ENCODE measurements at regions not wholly inside any gene's neighbourhood (a gene's known extent, or its start where the extent isn't known, plus 50 kb on each side); places are given as distances from the start of the nearest gene placed in this dataset.
"Not testable (repeated sequence)": the region's sequence is repeated elsewhere in the genome, so short reads cannot be mapped to it uniquely, and the experiment has no call there.

DNA sequence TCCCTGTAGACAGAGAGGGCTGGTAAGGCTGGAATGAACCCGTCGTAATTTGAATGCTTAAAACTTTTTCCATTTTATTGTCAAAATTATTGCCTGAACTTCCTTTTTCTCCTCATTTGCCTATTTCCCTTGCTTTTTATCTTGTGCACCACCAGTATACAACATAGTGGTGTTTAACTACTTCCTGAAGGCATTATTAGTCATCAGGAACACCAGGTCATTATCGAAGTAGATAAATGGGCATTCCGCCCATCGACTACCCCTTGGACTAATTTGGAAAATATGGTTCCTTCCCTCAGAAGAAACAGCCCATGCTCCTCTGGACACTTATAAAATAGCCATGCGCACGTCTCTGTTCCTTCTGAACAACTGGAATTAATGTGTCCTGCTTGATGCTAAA is 232.1 kb downstream of the TM9SF2 start:
- DNase-seq: no peak

GRCh38 chr13:99731747-99732146 is 230.5 kb downstream of the TM9SF2 start:
- DNase-seq: no peak

DNA sequence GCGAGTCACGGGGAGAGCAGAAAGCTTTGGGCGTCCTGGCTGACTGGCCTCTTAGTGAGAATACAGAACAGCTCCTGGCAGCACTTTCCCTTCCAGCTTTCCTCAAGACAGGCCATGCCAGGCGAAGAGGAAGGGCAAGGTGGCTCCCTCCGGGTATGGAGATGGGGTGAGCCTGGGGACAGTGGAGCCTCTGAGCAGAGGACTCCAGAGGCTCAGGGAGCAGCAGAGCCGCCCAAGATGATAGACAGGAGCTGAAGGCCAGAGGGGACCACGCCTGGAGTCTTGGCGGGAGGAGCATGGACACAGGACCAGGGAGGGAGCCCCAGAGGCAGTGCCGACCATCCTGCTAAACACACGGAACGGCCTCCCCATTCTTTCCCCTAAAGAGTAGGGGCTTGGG is 229.1 kb downstream of the TM9SF2 start:
- no peak for DNase-seq

GRCh38 chr13:99729745-99730144 is 228.5 kb downstream of the TM9SF2 start:
- DNase-seq: no peak

- not testable (repeated sequence) for DNase-seq
Observed at GRCh38 chr13:99727651-99728050, 226.4 kb downstream of the TM9SF2 start.

GRCh38 chr13:99726282-99726894 is 225.1 kb downstream of the TM9SF2 start:
- DNase-seq: no peak

- no peak for DNase-seq
Observed at GRCh38 chr13:99725644-99726043, 224.4 kb downstream of the TM9SF2 start.

- DNase-seq: no peak
Observed at GRCh38 chr13:99724633-99725517, 223.6 kb downstream of the TM9SF2 start.

GRCh38 chr13:99723878-99724277 is 222.6 kb downstream of the TM9SF2 start:
- DNase-seq: no peak

DNA sequence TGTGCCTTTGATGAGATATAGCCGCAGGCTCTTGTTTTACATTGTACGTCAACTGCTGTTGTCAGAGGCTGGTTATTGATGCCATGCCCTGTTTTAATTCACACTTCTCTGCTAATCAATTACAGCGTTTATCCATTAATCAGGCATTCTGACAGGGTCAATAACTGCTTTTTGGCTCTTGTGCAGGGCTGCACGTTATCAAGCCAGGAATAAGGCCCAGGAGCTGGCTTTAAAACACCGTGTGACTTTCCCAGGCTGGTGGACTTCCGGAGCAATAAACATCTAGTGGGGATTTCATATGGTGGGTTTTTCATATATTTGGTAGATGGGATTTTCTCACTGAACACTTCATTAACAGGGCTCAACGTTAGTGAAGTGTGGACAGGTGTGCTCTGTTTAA is 221.7 kb downstream of the TM9SF2 start:
- no peak for DNase-seq

- DNase-seq: no peak
Observed at GRCh38 chr13:99722338-99722818, 221.1 kb downstream of the TM9SF2 start.

DNA sequence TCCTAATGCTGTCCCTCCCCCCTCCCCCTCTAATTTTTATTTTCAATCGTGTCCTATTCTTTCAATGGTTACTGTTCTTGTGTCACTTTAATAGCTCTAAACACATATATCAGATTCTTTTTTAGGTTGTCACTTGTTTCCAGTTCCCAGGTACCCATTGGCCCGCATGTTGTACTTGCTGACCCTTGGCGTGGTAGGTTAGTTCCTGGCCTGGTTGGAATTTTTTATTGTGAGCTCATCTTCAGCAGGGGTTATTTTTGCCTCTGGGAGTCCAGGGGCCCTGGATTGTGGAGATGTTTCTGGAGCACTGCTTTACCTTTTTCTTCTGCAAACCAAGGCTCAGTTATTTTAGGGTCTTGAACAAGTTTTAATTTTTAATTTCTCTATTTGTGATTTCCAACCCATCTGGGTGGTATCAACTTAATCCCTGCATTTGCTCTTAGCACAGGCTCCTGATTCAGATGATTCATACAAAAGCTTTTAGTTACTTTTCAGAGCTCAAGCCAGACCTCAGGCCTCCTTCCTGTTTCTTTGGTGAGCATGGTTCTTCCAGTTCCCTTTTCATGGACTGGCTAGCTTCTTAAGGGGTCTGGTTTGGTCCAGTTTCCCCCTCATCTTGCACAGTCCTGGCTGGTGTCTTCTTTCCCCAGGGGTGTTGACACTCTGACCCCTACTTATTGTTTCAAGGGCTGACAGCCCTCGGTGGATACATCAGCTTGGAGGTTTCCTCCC is 220.5 kb downstream of the TM9SF2 start:
- no peak for DNase-seq

GRCh38 chr13:99717959-99718674 is 216.8 kb downstream of the TM9SF2 start:
- DNase-seq: no peak

- DNase-seq: no peak
Observed at GRCh38 chr13:99709134-99709533, 207.9 kb downstream of the TM9SF2 start.

GRCh38 chr13:99704390-99704789 is 203.1 kb downstream of the TM9SF2 start:
- no peak for DNase-seq

DNA sequence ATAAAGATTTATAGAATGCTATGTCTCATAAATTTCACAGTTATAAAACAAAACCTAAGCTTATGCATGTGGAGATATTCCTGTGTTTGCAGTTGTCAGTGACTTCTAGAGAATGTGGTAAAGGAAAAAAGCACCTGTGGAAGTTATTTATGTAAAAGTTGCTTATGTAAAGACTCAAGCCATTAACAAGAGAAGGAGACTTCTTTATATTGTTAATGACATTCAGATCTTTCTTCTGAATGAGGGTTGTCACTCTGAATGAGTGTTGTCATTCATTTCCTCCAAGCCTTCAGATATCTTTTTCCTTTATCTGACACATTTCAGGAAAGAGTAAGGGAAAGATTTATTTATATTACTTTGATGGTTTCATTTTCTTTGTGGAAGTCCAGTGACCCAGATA is 202.6 kb downstream of the TM9SF2 start:
- no peak for DNase-seq

DNA sequence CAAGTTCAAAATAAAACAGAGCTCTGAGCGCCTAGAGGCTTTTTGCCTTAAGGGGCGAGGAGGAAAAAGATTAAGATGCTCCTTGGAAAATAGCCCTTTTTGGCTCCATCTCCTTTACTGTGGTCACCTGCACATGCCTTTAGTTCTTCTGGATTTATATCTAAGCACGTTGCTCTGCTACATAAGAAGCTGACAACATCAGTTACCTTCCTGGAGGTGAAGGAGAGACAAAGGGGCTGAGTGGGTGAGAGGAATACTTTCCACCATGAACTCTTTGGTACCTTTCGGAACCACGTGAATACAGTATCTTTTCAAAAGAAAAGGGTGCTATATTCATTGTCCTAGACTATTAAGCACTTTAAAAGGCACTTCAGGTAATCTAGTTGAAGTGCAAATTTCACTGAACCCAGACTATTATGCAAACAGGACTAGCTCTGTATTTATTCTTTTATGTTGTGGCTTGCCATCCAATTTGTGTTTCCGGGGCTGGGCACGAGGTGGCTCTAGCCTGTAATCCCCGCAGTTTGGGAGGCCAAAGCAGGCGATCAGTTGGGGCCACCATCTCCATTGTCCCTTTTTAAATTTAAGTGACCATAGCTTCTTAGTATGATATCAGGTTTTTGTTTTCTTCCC is 201.5 kb downstream of the TM9SF2 start:
- DNase-seq: no peak

DNA sequence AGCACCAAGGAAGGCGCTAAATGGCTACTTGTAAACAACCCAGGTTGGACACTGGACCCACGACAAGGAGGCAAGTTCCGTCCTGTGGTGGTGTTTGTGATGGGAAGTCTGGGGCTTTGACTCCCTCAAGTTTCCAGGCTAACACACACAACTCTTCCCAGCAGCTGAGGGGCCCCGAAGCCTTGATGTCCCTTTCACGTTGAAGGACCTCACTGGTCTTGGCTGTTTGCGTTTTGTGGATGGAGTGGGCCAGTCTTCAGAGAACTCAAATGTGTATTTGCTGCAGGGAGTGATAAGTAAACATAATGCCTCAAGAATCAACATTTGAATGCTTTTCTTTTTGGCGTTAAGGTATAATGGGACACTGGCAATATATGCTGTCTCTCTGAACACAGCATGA is 199.2 kb downstream of the TM9SF2 start:
- no peak for DNase-seq

- DNase-seq: no peak
Observed at GRCh38 chr13:99698816-99699099, 197.5 kb downstream of the TM9SF2 start.

GRCh38 chr13:99698010-99698815 is 196.9 kb downstream of the TM9SF2 start:
- no peak for DNase-seq

DNA sequence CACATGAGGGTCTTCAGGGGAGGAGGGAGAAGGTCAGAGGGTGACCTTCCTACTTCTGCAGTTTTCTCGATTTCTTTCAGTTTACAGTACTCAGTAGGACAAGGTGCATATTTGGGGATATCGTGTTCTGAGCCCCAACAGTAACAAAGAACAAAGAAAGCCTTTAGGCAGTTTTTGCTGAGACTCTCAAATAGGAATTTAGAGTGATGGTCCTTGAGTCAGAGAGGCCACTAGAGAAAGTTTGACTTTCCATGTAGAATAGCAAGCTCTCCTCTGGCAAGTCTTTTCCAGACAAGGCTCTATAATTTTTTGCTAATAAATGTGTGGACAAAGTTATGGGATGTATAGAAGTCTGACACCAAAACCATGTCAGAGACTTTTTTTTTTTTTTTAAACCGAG is 194.6 kb downstream of the TM9SF2 start:
- DNase-seq: no peak

Measured in NCI-H446 treated with DMSO at 0.1 percent for 48 hours (cell line).